ENCODE measurements at regions not wholly inside any gene's neighbourhood (a gene's known extent, or its start where the extent isn't known, plus 50 kb on each side); places are given as distances from the start of the nearest gene placed in this dataset.
A peak's percentile ranks its signal among the peaks of the same experiment; 100 is the strongest.

GRCh38 chr5:72018143-72018803, 89.0 kb upstream of the MAP1B start:
- 38% methylated on average over 1 of the region's 1 CpG for WGBS
- TF ChIP-seq RAD21 (IDR thresholded peaks at IDR 0.05) (peak; percentile 81 to 82), SP1 (IDR thresholded peaks at IDR 0.05) (no peak), CTCF (IDR thresholded peaks at IDR 0.05; ENCODE audit: low read depth, low read length, missing input control) (peak; percentile 94)

GRCh38 chr5:72020161-72020983, 86.9 kb upstream of the MAP1B start:
- Histone ChIP-seq H3K36me3 (ENCODE audit: control insufficient read depth in 4 of 4, insufficient read depth in 3 of 4, low read depth in 1 of 4, low read length in 3 of 4) (no peaks in the 10 kb centered on the region), H3K27ac (ENCODE audit: low read depth in 1 of 2, low read length in 2 of 2) (no peak overlapping the region), H3K9me3 (ENCODE audit: control insufficient read depth in 4 of 4, low read length in 3 of 4) (peaks cover 0 to 3% (median 0%) of the 10 kb centered on the region in 4 donors), H3K9ac (ENCODE audit: low read depth in 1 of 2, low read length in 2 of 2) (no peak overlapping the region), H3K4me1 (ENCODE audit: control insufficient read depth in 4 of 4, insufficient read depth in 4 of 4, low read length in 3 of 4) (no peaks in the 10 kb centered on the region), H3K4me3 (ENCODE audit: low read depth in 1 of 3, low read length in 3 of 3) (no peak overlapping the region), H3K27me3 (ENCODE audit: control insufficient read depth in 4 of 4, insufficient read depth in 4 of 4, low read length in 3 of 4) (peaks cover 0 to 10% (median 0%) of the 10 kb centered on the region in 4 donors)
- no peak for DNase-seq (ENCODE audit: low spot score)
- no peak for TF ChIP-seq EGR1 (IDR thresholded peaks at IDR 0.05; ENCODE audit: low read depth in 2 of 2)
- no peak for TF ChIP-seq HNF4A (conservative IDR thresholded peaks at IDR 0.05)
- WGBS: 60% methylated on average over 4 of the region's 4 CpGs

More at GRCh38 chr5:72018143-72018803, 89.0 kb upstream of the MAP1B start:
- no peak overlapping the region for H3K4me3 ChIP-seq (ENCODE audit: low read depth in 1 of 3, low read length in 3 of 3)
- no peak overlapping the region for H3K27ac ChIP-seq (ENCODE audit: low read depth in 1 of 2, low read length in 2 of 2)
- H3K36me3 ChIP-seq (ENCODE audit: control insufficient read depth in 4 of 4, insufficient read depth in 3 of 4, low read depth in 1 of 4, low read length in 3 of 4): no peaks in the 10 kb centered on the region
- H3K4me1 ChIP-seq (ENCODE audit: control insufficient read depth in 4 of 4, insufficient read depth in 4 of 4, low read length in 3 of 4): no peaks in the 10 kb centered on the region
- H3K9ac ChIP-seq (ENCODE audit: low read depth in 1 of 2, low read length in 2 of 2): no peak overlapping the region
- DNase-seq (ENCODE audit: low spot score): peak; percentile 69
- peaks cover 0 to 3% (median 0%) of the 10 kb centered on the region in 4 donors for H3K9me3 ChIP-seq (ENCODE audit: control insufficient read depth in 4 of 4, low read length in 3 of 4)
- H3K27me3 ChIP-seq (ENCODE audit: control insufficient read depth in 4 of 4, insufficient read depth in 4 of 4, low read length in 3 of 4): peaks cover 0 to 15% (median 0%) of the 10 kb centered on the region in 4 donors

- Histone ChIP-seq H3K4me3 (ENCODE audit: low read depth in 1 of 3, low read length in 3 of 3) (no peak overlapping the region), H3K9me3 (ENCODE audit: control insufficient read depth in 4 of 4, low read length in 3 of 4) (peaks cover 0 to 3% (median 0%) of the 10 kb centered on the region in 4 donors), H3K27me3 (ENCODE audit: control insufficient read depth in 4 of 4, insufficient read depth in 4 of 4, low read length in 3 of 4) (peaks cover 0 to 7% (median 0%) of the 10 kb centered on the region in 4 donors), H3K27ac (ENCODE audit: low read depth in 1 of 2, low read length in 2 of 2) (no peak overlapping the region), H3K9ac (ENCODE audit: low read depth in 1 of 2, low read length in 2 of 2) (no peak overlapping the region), H3K4me1 (ENCODE audit: control insufficient read depth in 4 of 4, insufficient read depth in 4 of 4, low read length in 3 of 4) (no peaks in the 10 kb centered on the region), H3K36me3 (ENCODE audit: control insufficient read depth in 4 of 4, insufficient read depth in 3 of 4, low read depth in 1 of 4, low read length in 3 of 4) (no peaks in the 10 kb centered on the region)
- no peak for DNase-seq (ENCODE audit: low spot score)
- WGBS: 92% methylated on average over 8 of the region's 8 CpGs
- TF ChIP-seq SP1 (IDR thresholded peaks at IDR 0.05) (no peak), GABPA (IDR thresholded peaks at IDR 0.05 in 1 of 2, conservative IDR thresholded peaks at IDR 0.05 in 1 of 2) (no peak), JUND (IDR thresholded peaks at IDR 0.05) (no peak), HNF4G (IDR thresholded peaks at IDR 0.05) (no peak), NR2F2 (IDR thresholded peaks at IDR 0.05) (no peak), EGR1 (IDR thresholded peaks at IDR 0.05; ENCODE audit: low read depth in 2 of 2) (no peak), RXRA (IDR thresholded peaks at IDR 0.05) (no peak), CTCF (IDR thresholded peaks at IDR 0.05; ENCODE audit: low read depth, low read length, missing input control) (no peak), YY1 (IDR thresholded peaks at IDR 0.05) (no peak)
Measured at GRCh38 chr5:72021651-72022357, 85.5 kb upstream of the MAP1B start.
